ENCODE measurements at regions not wholly inside any gene's neighbourhood (a gene's known extent, or its start where the extent isn't known, plus 50 kb on each side); places are given as distances from the start of the nearest gene placed in this dataset.

- intact Hi-C loops (cut with micrococcal nuclease; ENCODE audit: unreplicated experiment): no loop called here
- TF ChIP-seq, protein P1, sequence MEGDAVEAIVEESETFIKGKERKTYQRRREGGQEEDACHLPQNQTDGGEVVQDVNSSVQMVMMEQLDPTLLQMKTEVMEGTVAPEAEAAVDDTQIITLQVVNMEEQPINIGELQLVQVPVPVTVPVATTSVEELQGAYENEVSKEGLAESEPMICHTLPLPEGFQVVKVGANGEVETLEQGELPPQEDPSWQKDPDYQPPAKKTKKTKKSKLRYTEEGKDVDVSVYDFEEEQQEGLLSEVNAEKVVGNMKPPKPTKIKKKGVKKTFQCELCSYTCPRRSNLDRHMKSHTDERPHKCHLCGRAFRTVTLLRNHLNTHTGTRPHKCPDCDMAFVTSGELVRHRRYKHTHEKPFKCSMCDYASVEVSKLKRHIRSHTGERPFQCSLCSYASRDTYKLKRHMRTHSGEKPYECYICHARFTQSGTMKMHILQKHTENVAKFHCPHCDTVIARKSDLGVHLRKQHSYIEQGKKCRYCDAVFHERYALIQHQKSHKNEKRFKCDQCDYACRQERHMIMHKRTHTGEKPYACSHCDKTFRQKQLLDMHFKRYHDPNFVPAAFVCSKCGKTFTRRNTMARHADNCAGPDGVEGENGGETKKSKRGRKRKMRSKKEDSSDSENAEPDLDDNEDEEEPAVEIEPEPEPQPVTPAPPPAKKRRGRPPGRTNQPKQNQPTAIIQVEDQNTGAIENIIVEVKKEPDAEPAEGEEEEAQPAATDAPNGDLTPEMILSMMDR (IDR thresholded peaks at IDR 0.05; ENCODE audit: unreplicated experiment): no peak
Observed at GRCh38 chr2:104708967-104709366, 144.9 kb upstream of the POU3F3 start.

DNA sequence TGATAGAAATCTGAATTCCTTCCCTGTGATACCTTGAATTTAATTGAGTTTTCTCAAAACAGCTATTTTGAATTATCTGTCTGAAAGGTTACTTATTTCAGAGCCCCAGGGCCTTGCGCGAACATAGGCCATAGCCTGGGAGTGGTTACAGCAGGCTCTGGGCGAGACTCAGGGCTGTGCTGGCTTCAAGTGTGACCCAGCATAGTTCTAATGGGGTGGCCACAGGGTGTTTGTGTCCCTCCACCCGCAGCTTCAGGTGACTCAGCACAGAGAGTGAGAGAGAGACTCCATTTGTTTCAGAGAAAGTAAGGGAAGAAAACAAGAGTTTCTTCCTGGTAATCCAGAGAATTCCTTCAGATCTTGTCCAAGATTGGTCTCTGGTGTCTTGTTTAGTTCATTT, 137.9 kb upstream of the POU3F3 start:
- no TSS peak for BruUV-seq (replicated peaks)
- intact Hi-C loops (cut with micrococcal nuclease; ENCODE audit: unreplicated experiment): no loop called here
- H3K4me3 Mint-ChIP-seq (ENCODE audit: low read depth, unreplicated experiment): no peak overlapping the region
- H3K36me3 Mint-ChIP-seq (ENCODE audit: insufficient read depth, unreplicated experiment): no peaks in the 10 kb centered on the region
- CTCF ChIA-PET: no interaction called here
- no peak overlapping the region for H3K27ac Mint-ChIP-seq (ENCODE audit: unreplicated experiment)
- H3K4me1 Mint-ChIP-seq (ENCODE audit: low read depth, unreplicated experiment): no peaks in the 10 kb centered on the region
- peaks cover 6% of the 10 kb centered on the region for H3K9me3 Mint-ChIP-seq (ENCODE audit: low read depth, unreplicated experiment)
- DNase-seq: no peak
- TF ChIP-seq, protein P1 (IDR thresholded peaks at IDR 0.05; ENCODE audit: unreplicated experiment): no peak
- no peaks in the 10 kb centered on the region for H3K27me3 Mint-ChIP-seq (ENCODE audit: unreplicated experiment)

More at GRCh38 chr2:104708967-104709366, 144.9 kb upstream of the POU3F3 start:
- Mint-ChIP-seq H3K4me1 (ENCODE audit: low read depth, unreplicated experiment) (no peaks in the 10 kb centered on the region), H3K27me3 (ENCODE audit: unreplicated experiment) (peaks cover under 1% of the 10 kb centered on the region), H3K4me3 (ENCODE audit: low read depth, unreplicated experiment) (no peak overlapping the region), H3K9me3 (ENCODE audit: low read depth, unreplicated experiment) (no peaks in the 10 kb centered on the region), H3K27ac (ENCODE audit: unreplicated experiment) (no peak overlapping the region), H3K36me3 (ENCODE audit: insufficient read depth, unreplicated experiment) (no peaks in the 10 kb centered on the region)
- CTCF ChIA-PET: interaction anchor here (0.6 kb wide), 1 partner anchor 274 kb away, joined by 4 read pairs; no protein-coding TSS in a partner anchor
- BruUV-seq (replicated peaks): no TSS peak
- DNase-seq: no peak

GRCh38 chr2:104733226-104733943, 120.5 kb upstream of the POU3F3 start:
- CTCF ChIA-PET: no interaction called here
- peaks cover 25% of the 10 kb centered on the region for H3K27me3 Mint-ChIP-seq (ENCODE audit: unreplicated experiment)
- TF ChIP-seq, protein P1 (IDR thresholded peaks at IDR 0.05; ENCODE audit: unreplicated experiment): peak; percentile 39
- intact Hi-C loops (cut with micrococcal nuclease; ENCODE audit: unreplicated experiment): no loop called here
- no peak overlapping the region for H3K4me3 Mint-ChIP-seq (ENCODE audit: low read depth, unreplicated experiment)
- H3K4me1 Mint-ChIP-seq (ENCODE audit: low read depth, unreplicated experiment): no peaks in the 10 kb centered on the region
- BruUV-seq (replicated peaks): no TSS peak
- no peak overlapping the region for H3K27ac Mint-ChIP-seq (ENCODE audit: unreplicated experiment)
- peaks cover 2% of the 10 kb centered on the region for H3K9me3 Mint-ChIP-seq (ENCODE audit: low read depth, unreplicated experiment)
- no peaks in the 10 kb centered on the region for H3K36me3 Mint-ChIP-seq (ENCODE audit: insufficient read depth, unreplicated experiment)
- peak; percentile 38 for DNase-seq

- Mint-ChIP-seq H3K36me3 (ENCODE audit: insufficient read depth, unreplicated experiment) (no peaks in the 10 kb centered on the region), H3K27ac (ENCODE audit: unreplicated experiment) (no peak overlapping the region), H3K27me3 (ENCODE audit: unreplicated experiment) (peaks cover 25% of the 10 kb centered on the region), H3K4me1 (ENCODE audit: low read depth, unreplicated experiment) (no peaks in the 10 kb centered on the region), H3K4me3 (ENCODE audit: low read depth, unreplicated experiment) (no peak overlapping the region), H3K9me3 (ENCODE audit: low read depth, unreplicated experiment) (no peaks in the 10 kb centered on the region)
- DNase-seq: no peak
- intact Hi-C loops (cut with micrococcal nuclease; ENCODE audit: unreplicated experiment): no loop called here
- TF ChIP-seq, protein P1 (IDR thresholded peaks at IDR 0.05; ENCODE audit: unreplicated experiment): no peak
- CTCF ChIA-PET: no interaction called here
- BruUV-seq (replicated peaks): no TSS peak
Observed at GRCh38 chr2:104734937-104735586, 118.9 kb upstream of the POU3F3 start.

All from Calu3 (cell line).